HFFc6 (cell line): ENCODE measurements at regions not wholly inside any gene's neighbourhood (a gene's known extent, or its start where the extent isn't known, plus 50 kb on each side); places are given as distances from the start of the nearest gene placed in this dataset.

Source experiments
- DNase-seq: peaks from one replicate; pipeline ENCODE4 v3.0.0-alpha.2; 2018
- H3K27ac Mint-ChIP-seq: 2 replicates; pipeline ENCODE4 v1.8.0; 2020; ENCODE audit warnings: mild to moderate bottlenecking, mixed read lengths
- H3K27me3 Mint-ChIP-seq: 2 replicates; pipeline ENCODE4 v1.8.0; 2021; ENCODE audit warnings: mild to moderate bottlenecking, moderate library complexity, mixed read lengths; ENCODE audit not compliant: insufficient read depth
- H3K36me3 Mint-ChIP-seq: 2 replicates; pipeline ENCODE4 v1.8.0; 2021; ENCODE audit warnings: low read depth, mixed read lengths
- H3K4me1 Mint-ChIP-seq: 2 replicates; pipeline ENCODE4 v1.8.0; 2020; ENCODE audit warnings: low read depth, mixed read lengths
- H3K4me3 Mint-ChIP-seq: 2 replicates; pipeline ENCODE4 v1.8.0; 2020; ENCODE audit warnings: mild to moderate bottlenecking, moderate library complexity, mixed read lengths
- H3K9me3 Mint-ChIP-seq: 2 replicates; pipeline ENCODE4 v1.8.0; 2020; ENCODE audit warnings: mild to moderate bottlenecking, mixed read lengths
- CTCF ChIP-seq: fragments of 200-600 bp; sonication (generic); IDR thresholded peaks from 2 replicates; pipeline ENCODE4 v1.5.0; 2021; ENCODE audit warnings: antibody characterized with exemption, mild to moderate bottlenecking

- TF ChIP-seq CTCF = no peak
- Mint-ChIP-seq H3K4me3 (no peak overlapping the region), H3K27me3 (no peaks in the 10 kb centered on the region; the same call in 1 of the 2 replicates), H3K27ac (no peak overlapping the region), H3K36me3 (peaks cover 13% of the 10 kb centered on the region), H3K4me1 (no peaks in the 10 kb centered on the region), H3K9me3 (peaks cover 85% of the 10 kb centered on the region)
- DNase-seq = no peak
These were observed 530.0 kb downstream of the GLRX3 start for GRCh38 chr10:130666215-130666614.

- H3K4me1 Mint-ChIP-seq = no peaks in the 10 kb centered on the region
- TF ChIP-seq CTCF = no peak
- H3K27me3 Mint-ChIP-seq = no peaks in the 10 kb centered on the region; the same call in 1 of the 2 replicates
- no peak overlapping the region for H3K4me3 Mint-ChIP-seq
- H3K27ac Mint-ChIP-seq = no peak overlapping the region
- no peaks in the 10 kb centered on the region for H3K36me3 Mint-ChIP-seq
- DNase-seq = no peak
- peaks cover 69% of the 10 kb centered on the region for H3K9me3 Mint-ChIP-seq
These were observed 550.6 kb downstream of the GLRX3 start for GRCh38 chr10:130686689-130687300.

GRCh38 chr10:130687566-130687965 lies 551.4 kb downstream of the GLRX3 start:
- no peak for TF ChIP-seq CTCF
- no peak overlapping the region for H3K27ac Mint-ChIP-seq

GRCh38 chr10:130689743-130690626 lies 553.8 kb downstream of the GLRX3 start:
- peaks cover 71% of the 10 kb centered on the region for H3K9me3 Mint-ChIP-seq
- TF ChIP-seq CTCF = no peak
- H3K4me1 Mint-ChIP-seq = no peaks in the 10 kb centered on the region
- H3K36me3 Mint-ChIP-seq = no peaks in the 10 kb centered on the region
- DNase-seq = no peak
- H3K27ac Mint-ChIP-seq = no peak overlapping the region
- H3K4me3 Mint-ChIP-seq = no peak overlapping the region
- H3K27me3 Mint-ChIP-seq = no peaks in the 10 kb centered on the region; the same call in none of the 2 replicates

More at GRCh38 chr10:130687566-130687965, 551.4 kb downstream of the GLRX3 start:
- H3K9me3 Mint-ChIP-seq = peaks cover 66% of the 10 kb centered on the region
- H3K27me3 Mint-ChIP-seq = no peaks in the 10 kb centered on the region; the same call in none of the 2 replicates
- no peak overlapping the region for H3K4me3 Mint-ChIP-seq
- no peaks in the 10 kb centered on the region for H3K36me3 Mint-ChIP-seq
- no peak for DNase-seq
- no peaks in the 10 kb centered on the region for H3K4me1 Mint-ChIP-seq

GRCh38 chr10:130691776-130692175 lies 555.6 kb downstream of the GLRX3 start:
- H3K4me1 Mint-ChIP-seq = no peaks in the 10 kb centered on the region
- H3K36me3 Mint-ChIP-seq = no peaks in the 10 kb centered on the region
- no peak for DNase-seq
- TF ChIP-seq CTCF = no peak
- H3K27me3 Mint-ChIP-seq = no peaks in the 10 kb centered on the region; the same call in none of the 2 replicates
- H3K9me3 Mint-ChIP-seq = peaks cover 72% of the 10 kb centered on the region
- no peak overlapping the region for H3K27ac Mint-ChIP-seq
- H3K4me3 Mint-ChIP-seq = no peak overlapping the region
